H9 (cell line): ENCODE measurements at regions not wholly inside any gene's neighbourhood (a gene's known extent, or its start where the extent isn't known, plus 50 kb on each side); places are given as distances from the start of the nearest gene placed in this dataset.

ENCODE experiments used
- DNase-seq: peaks from one replicate; pipeline ENCODE4 v3.0.0-alpha.2; 2017
- H2AFZ ChIP-seq: one replicate; pipeline ENCODE4 v1.6.1; 2013; ENCODE audit warnings: mild to moderate bottlenecking, low read length, control low read depth, moderate library complexity
- H2AK5ac ChIP-seq: 2 replicates; pipeline ENCODE4 v1.6.1; 2013; ENCODE audit warnings: low read length, control low read depth, mixed read lengths; ENCODE audit not compliant: insufficient read length
- H2BK120ac ChIP-seq: one replicate; pipeline ENCODE4 v1.6.1; 2013; ENCODE audit warnings: low read depth, mild to moderate bottlenecking, low read length, control low read depth, inconsistent platforms; ENCODE audit not compliant: poor library complexity, severe bottlenecking
- H2BK12ac ChIP-seq: 2 replicates; pipeline ENCODE4 v1.6.1; 2013; ENCODE audit warnings: low read length, control low read depth, mixed read lengths, low read depth; ENCODE audit not compliant: insufficient read length
- H2BK15ac ChIP-seq: 2 replicates; pipeline ENCODE4 v1.6.1; 2013; ENCODE audit warnings: low read depth, low read length, control low read depth
- H2BK20ac ChIP-seq: one replicate; pipeline ENCODE4 v1.6.1; 2013; ENCODE audit warnings: low read depth, mild to moderate bottlenecking, low read length, control low read depth, inconsistent platforms; ENCODE audit not compliant: poor library complexity, severe bottlenecking
- H2BK5ac ChIP-seq: 2 replicates; pipeline ENCODE4 v1.6.1; 2013; ENCODE audit warnings: low read length, control low read depth, mixed read lengths; ENCODE audit not compliant: insufficient read length
- H3K14ac ChIP-seq: 2 replicates; pipeline ENCODE4 v1.6.1; 2013; ENCODE audit warnings: low read length, control low read depth; ENCODE audit not compliant: insufficient read depth
- H3K18ac ChIP-seq: 2 replicates; pipeline ENCODE4 v1.6.1; 2013; ENCODE audit warnings: low read depth, mild to moderate bottlenecking, mixed read lengths, low read length, control low read depth; ENCODE audit not compliant: insufficient read length
- H3K23ac ChIP-seq: 2 replicates; pipeline ENCODE4 v1.6.1; 2013; ENCODE audit warnings: low read length, control low read depth, mixed read lengths, low read depth; ENCODE audit not compliant: insufficient read length
- H3K23me2 ChIP-seq: 2 replicates; pipeline ENCODE4 v1.6.1; 2013; ENCODE audit warnings: low read depth, mild to moderate bottlenecking, mixed read lengths, low read length, control low read depth; ENCODE audit not compliant: insufficient read length, poor library complexity, severe bottlenecking
- H3K27ac ChIP-seq: 2 replicates; pipeline ENCODE4 v1.5.1; 2013; ENCODE audit warnings: low read length, control low read depth, mixed read lengths, low read depth; ENCODE audit not compliant: insufficient read length
- H3K27me3 ChIP-seq: 2 replicates; pipeline ENCODE4 v1.6.1; 2013; ENCODE audit warnings: low read length, control low read depth, inconsistent platforms; ENCODE audit not compliant: insufficient read depth
- H3K4ac ChIP-seq: 2 replicates; pipeline ENCODE4 v1.6.1; 2013; ENCODE audit warnings: low read depth, mild to moderate bottlenecking, control low read depth, inconsistent platforms, low read length, moderate library complexity
- H3K4me1 ChIP-seq: 2 replicates; pipeline ENCODE4 v1.6.1; 2013; ENCODE audit warnings: low read length, control low read depth, inconsistent platforms; ENCODE audit not compliant: insufficient read depth
- H3K4me2 ChIP-seq: 2 replicates; pipeline ENCODE4 v1.6.1; 2013; ENCODE audit warnings: low read length, control low read depth, mixed read lengths; ENCODE audit not compliant: insufficient read length, insufficient read depth
- H3K56ac ChIP-seq: 2 replicates; pipeline ENCODE4 v1.6.1; 2013; ENCODE audit warnings: low read depth, mild to moderate bottlenecking, mixed read lengths, low read length, control low read depth; ENCODE audit not compliant: insufficient read length
- H3K79me1 ChIP-seq: 2 replicates; pipeline ENCODE4 v1.6.1; 2013; ENCODE audit warnings: low read depth, mild to moderate bottlenecking, moderate library complexity, low read length, control low read depth, inconsistent platforms; ENCODE audit not compliant: insufficient read depth, poor library complexity, severe bottlenecking
- H3K79me2 ChIP-seq: 2 replicates; pipeline ENCODE4 v1.6.1; 2013; ENCODE audit warnings: low read length, control low read depth, inconsistent platforms; ENCODE audit not compliant: insufficient read depth
- H3K9ac ChIP-seq: 2 replicates; pipeline ENCODE4 v1.6.1; 2013; ENCODE audit warnings: low read length, control low read depth, mixed read lengths; ENCODE audit not compliant: insufficient read length; ENCODE audit errors: extremely low read depth
- H3K9me3 ChIP-seq: one replicate; pipeline ENCODE4 v1.6.1; 2013; ENCODE audit warnings: low read depth, low read length, inconsistent platforms; ENCODE audit not compliant: control insufficient read depth
- H3T11ph ChIP-seq: one replicate; pipeline ENCODE4 v1.6.1; 2013; ENCODE audit warnings: mild to moderate bottlenecking, low read length, control low read depth, inconsistent platforms
- H4K20me1 ChIP-seq: one replicate; pipeline ENCODE4 v1.6.1; 2013; ENCODE audit not compliant: control insufficient read depth, insufficient read length, insufficient read depth
- H4K5ac ChIP-seq: 2 replicates; pipeline ENCODE4 v1.6.1; 2013; ENCODE audit warnings: low read depth, mild to moderate bottlenecking, mixed read lengths, low read length, control low read depth; ENCODE audit not compliant: insufficient read length
- H4K8ac ChIP-seq: replicated peaks from 2 replicates; pipeline ENCODE4 v1.6.1; 2013; ENCODE audit warnings: low read length, control low read depth, mixed read lengths, low read depth; ENCODE audit not compliant: insufficient read length
- H4K91ac ChIP-seq: 2 replicates; pipeline ENCODE4 v1.6.1; 2013; ENCODE audit warnings: low read depth, mild to moderate bottlenecking, moderate library complexity, mixed read lengths, low read length, control low read depth; ENCODE audit not compliant: insufficient read length
- H3K27ac Mint-ChIP-seq, 3 experiments: 2 replicates in 2 of 3; 3 replicates in 1 of 3; pipeline ENCODE4 v1.8.0; 2020 to 2021; ENCODE audit warnings: mixed read lengths in 3 of 3, mild to moderate bottlenecking in 1 of 3, moderate library complexity in 1 of 3
- H3K27me3 Mint-ChIP-seq: 2 replicates; pipeline ENCODE4 v1.8.0; 2021; ENCODE audit warnings: low read depth, mild to moderate bottlenecking, moderate library complexity, mixed read lengths
- H3K36me3 Mint-ChIP-seq, 3 experiments: 2 replicates in 2 of 3; 3 replicates in 1 of 3; pipeline ENCODE4 v1.8.0; 2020 to 2021; ENCODE audit warnings: low read depth in 3 of 3, mixed read lengths in 3 of 3; ENCODE audit not compliant: insufficient read depth in 1 of 3
- H3K4me1 Mint-ChIP-seq, 2 experiments: 2 replicates each; pipeline ENCODE4 v1.8.0; 2020; ENCODE audit warnings: mixed read lengths in 2 of 2
- H3K4me3 Mint-ChIP-seq, 2 experiments: 2 replicates in 1 of 2; 3 replicates in 1 of 2; pipeline ENCODE4 v1.8.0; 2020 to 2021; ENCODE audit warnings: mild to moderate bottlenecking in 2 of 2, mixed read lengths in 2 of 2, moderate library complexity in 1 of 2
- H3K9me3 Mint-ChIP-seq, 2 experiments: 2 replicates in 1 of 2; 3 replicates in 1 of 2; pipeline ENCODE4 v1.8.0; 2020; ENCODE audit warnings: mild to moderate bottlenecking in 2 of 2, mixed read lengths in 2 of 2, moderate library complexity in 1 of 2
- CTCF ChIP-seq: fragments of 200-600 bp; sonication (generic); conservative IDR thresholded peaks from 3 replicates; pipeline ENCODE4 v1.8.0; 2021; ENCODE audit warnings: antibody characterized with exemption, mild to moderate bottlenecking
- WGBS: extraction: QIAGEN DNeasy Blood & Tissue Kit; methylation state at CpG from one replicate; pipeline ENCODE4 v1.1.7; 2013; ENCODE audit warnings: missing lambda C conversion rate, low lambda C conversion rate, mixed read lengths; ENCODE audit not compliant: insufficient read length; ENCODE audit errors: extremely low coverage; 5-methylcytosine and 5-hydroxymethylcytosine counted together

DNA sequence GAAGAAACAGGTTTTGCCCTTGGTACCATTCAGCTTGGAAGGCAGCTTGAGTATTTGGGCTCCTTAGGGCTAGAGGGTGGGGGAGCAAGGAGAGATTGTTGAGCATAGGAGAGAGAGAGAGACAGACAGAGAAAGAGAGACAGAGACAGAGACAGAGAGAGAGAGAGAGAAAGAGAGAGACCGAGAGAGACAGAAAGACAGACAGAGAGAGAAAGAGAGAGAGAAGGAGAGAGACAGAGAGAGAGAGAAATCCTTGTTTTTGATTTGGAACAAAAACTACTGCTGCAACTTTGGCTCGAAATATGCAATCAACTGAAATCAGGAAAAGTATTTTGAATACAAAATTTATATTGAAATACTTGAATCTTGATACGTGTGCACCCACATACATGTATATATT, 85.8 kb upstream of the ZNF536 start:
- Histone ChIP-seq H2AK5ac (no peak overlapping the region), H3K4me1 (peaks cover 3% of the 10 kb centered on the region; the same call in 1 of the 2 replicates), H3K23ac (no peak overlapping the region), H3K27ac (no peak overlapping the region), H2BK20ac (no peak overlapping the region), H3T11ph (no peak overlapping the region), H3K79me1 (no peaks in the 10 kb centered on the region), H3K9ac (no peak overlapping the region), H2BK15ac (no peak overlapping the region), H2BK12ac (no peak overlapping the region), H3K18ac (no peak overlapping the region), H3K4me2 (no peak overlapping the region), H4K20me1 (no peaks in the 10 kb centered on the region), H3K79me2 (no peaks in the 10 kb centered on the region), H4K5ac (no peak overlapping the region), H3K56ac (no peak overlapping the region), H3K27me3 (no peaks in the 10 kb centered on the region; the same call in 1 of the 2 replicates), H4K8ac (no peak overlapping the region), H3K14ac (no peak overlapping the region), H3K4ac (no peak overlapping the region), H2AFZ (no peak overlapping the region), H2BK5ac (no peak overlapping the region), H3K23me2 (no peaks in the 10 kb centered on the region), H3K9me3 (no peaks in the 10 kb centered on the region), H4K91ac (no peak overlapping the region), H2BK120ac (no peak overlapping the region)
- Mint-ChIP-seq H3K4me3 (no peak overlapping the region), H3K27me3 (peaks cover 10% of the 10 kb centered on the region), H3K36me3 (no peaks in the 10 kb centered on the region), H3K9me3 (no peaks in the 10 kb centered on the region), H3K4me1 (peaks cover 16 to 21% of the 10 kb centered on the region in 2 experiments), H3K27ac (no peak overlapping the region)
- TF ChIP-seq CTCF = no peak
- WGBS = no CpG with 5 or more reads among the region's 3 CpGs
- DNase-seq = no peak
